DMS114 treated with DMSO at 0.1 percent for 48 hours (cell line): ENCODE measurements at regions not wholly inside any gene's neighbourhood (a gene's known extent, or its start where the extent isn't known, plus 50 kb on each side); places are given as distances from the start of the nearest gene placed in this dataset.

ENCODE experiments used
- DNase-seq: peaks from one replicate; lab custom pipeline; 2025; ENCODE audit not compliant: unreplicated experiment; lab: John Stamatoyannopoulos, UW

DNA sequence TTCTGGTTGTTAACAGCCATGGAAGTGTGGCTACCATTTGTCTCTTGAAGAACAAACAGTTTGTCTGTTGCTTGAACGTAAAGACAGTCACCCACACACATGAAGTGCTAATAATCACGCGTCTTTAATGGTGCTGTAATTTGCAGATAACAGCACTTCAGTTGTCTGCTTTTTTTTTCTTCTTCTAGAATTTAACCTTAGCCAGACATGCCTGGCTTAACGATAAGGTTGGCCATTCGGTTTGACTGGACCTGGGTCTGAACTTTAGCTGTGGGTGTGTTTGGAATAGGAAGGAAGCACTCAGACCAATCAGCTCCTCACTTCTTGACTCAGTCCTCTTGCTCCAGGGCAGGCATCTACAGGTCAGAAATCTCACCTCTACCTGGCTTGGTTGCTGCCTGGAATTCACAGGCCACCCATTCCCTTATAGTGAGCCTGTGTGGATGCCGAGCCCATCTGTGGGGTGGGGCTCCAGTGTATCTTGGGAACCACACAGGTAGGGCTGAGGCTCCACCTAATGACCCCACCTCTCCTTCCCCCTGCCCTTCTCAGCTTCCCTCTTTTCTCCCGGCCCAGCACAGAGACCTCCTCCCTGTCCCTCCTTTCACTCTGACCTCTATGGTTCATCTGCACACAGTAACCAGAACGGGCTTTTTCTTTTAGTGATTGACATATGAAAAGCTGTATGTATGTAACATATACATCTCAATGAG lies 246.4 kb upstream of the PWP1 start:
- DNase-seq = no peak

DNA sequence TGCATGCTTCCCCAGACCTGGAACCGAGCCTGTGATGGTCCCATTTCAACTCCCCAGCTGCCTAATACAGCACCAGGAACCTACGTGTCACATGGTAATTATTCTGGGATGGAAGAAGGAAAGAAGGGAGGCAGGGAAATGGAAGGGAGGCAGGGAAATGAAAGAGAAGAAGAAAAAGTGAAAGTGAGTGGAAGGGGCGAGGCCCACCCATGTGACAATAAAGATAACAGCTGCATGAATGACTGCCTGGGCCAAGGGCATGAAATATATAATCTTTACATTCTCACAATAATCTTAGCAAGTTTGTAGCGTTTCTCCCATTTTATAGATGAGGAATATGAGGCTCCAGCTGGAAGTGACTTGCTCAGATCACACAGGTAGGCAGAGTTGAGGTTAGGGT lies 245.0 kb upstream of the PWP1 start:
- no peak for DNase-seq

DNA sequence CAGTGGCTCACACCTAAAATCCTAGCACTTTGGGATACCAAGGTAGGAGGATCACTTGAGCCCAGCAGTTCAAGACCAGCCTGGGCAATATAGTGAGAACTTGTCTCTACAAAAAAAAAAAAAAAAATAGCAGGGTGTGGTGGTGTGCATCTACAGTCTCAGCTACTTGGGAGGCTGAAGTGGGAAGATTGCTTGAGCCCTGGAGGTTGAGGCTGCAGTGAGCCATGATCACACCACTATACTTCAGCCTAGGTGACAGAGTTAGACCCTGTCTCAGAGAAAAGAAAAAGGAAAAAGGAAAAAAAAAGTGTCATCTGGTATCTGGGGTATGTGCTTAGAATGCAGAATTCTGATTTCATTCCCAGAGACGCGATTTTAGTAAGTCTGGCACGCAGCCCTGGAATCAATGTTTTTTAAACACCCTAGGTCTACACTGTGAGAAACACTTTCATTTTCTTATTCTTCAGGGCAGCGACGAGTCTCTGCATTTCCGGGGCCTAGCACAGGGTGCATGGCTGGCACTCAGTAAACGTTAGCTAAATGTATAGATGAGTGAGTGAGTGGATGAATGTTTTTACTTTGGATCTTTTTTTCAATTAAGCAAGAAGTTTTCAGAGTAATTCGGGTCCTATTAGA lies 243.8 kb upstream of the PWP1 start:
- DNase-seq = no peak

DNA sequence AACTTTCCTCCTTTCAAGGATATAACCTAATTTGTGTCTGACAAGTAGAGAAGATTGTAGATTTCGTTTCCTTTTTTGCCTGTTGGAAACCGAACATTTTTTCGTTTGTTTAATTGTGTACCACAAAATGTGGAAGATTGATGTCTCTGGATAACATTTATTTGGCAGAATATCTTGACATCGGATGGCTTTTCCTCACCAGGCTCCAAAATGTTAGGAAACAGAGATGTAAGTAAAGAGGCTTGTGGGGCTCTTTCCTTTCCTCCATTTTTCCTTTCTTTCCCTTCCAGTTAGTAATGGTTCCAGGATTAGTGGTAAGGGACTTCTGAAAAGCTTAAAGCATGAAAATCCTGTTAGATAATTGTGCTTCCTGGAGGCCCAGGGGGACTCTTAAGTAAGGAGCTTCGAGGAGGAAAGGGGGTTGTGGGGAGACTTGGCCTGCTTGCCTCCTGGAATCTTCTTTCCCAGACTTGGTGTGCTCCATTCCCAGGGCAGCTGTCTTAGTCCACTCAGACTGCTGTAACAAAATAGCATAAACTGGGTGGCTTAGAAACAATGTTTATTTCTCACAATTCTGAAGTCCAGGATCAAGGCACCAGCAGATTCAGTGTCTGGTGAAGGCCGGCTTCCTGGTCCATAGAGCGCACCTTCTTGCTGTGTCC lies 243.1 kb upstream of the PWP1 start:
- no peak for DNase-seq

DNA sequence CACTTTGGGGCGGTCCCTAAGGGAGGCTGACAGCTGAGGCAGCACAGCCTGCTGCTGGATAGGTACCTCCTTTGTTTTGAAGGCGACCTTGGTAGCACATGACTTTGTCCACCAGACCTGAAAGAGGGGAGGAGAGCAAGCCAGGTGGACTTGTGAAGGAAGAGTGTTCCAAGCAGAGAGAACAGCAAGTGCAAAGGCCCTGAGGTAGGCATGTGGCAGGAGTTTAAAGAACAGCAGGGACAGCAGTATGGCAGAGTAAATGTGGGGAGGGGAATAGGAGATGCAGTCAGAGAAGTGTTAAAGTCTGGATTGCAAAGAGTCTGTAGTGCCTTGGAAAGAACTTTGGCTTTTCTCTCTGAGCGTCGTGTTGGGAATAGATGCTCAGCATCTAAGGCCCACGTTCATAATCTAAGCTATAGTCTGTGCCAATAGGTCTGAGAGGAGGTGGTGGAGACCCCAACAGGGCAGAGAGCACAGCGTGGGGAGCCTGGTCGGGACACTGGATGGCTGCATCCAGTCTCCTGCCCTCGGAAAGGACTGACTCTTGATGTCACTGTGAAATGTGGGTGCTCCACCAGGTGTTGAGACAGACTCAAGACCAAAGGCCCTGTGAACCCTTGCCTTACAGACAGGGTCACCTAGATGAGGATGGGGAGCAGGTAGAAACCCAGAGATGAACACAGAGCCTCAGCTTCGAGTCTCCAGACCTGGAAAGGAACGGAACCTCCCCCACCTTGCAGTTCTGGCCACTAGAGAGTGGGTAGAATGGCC lies 242.1 kb upstream of the PWP1 start:
- DNase-seq = no peak

DNA sequence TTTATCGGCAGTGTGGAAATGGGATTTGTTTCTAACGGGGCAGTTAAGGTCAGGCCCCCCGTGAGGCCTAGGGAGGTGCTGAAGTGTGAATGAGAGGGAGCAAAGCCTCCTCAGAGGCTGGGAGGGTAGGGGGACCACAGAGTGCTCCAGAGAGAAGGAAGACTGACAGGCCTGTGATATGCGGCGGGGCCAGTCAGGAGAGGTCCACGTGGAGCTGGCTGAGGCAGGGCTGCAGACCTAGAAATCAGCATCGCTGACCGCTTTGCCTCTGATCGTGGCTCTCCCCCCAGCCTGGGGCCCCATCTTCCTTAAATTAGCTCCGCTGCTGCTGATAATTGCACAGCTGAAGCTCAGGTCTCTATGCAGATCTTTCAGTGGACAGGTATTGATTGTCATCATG lies 240.8 kb upstream of the PWP1 start:
- no peak for DNase-seq

DNA sequence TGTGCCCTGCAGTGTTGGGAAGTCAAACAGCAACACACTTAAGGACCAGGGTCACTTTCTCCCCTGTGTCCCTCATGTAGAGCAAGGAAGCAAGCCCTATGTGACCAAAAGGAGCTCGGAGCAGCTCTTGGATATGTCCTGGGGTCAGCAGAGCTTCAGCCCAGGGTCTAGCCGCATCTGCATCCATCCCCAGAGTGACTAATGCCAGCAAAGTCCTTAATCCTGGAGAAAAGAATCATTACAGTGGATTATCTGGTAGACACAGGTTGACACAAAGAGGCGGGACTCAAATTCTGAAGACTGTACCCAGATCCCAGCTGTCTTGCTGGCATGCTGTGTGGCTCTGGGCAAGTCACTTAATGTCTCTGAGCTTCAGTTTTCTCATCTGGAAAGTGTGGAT lies 239.1 kb upstream of the PWP1 start:
- no peak for DNase-seq

DNA sequence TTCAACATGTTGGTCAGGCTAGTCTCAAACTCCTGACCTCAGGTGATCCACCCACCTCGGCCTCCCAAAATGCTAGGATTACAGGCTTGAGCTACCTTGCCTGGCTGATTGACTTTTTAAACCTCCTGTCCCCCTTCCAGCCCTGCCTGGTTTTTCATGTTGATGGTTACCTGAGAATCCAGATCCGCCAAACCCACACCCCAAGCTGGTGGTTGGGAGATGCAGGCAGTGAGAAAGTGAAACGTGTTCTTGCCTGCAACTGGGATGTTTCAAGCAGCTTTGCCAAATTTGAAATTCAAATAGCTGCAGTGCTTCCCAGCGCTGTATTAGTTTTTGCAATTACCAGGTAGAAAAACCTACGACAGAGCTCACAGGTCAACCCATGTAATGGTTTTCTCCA lies 238.3 kb upstream of the PWP1 start:
- DNase-seq = no peak

DNA sequence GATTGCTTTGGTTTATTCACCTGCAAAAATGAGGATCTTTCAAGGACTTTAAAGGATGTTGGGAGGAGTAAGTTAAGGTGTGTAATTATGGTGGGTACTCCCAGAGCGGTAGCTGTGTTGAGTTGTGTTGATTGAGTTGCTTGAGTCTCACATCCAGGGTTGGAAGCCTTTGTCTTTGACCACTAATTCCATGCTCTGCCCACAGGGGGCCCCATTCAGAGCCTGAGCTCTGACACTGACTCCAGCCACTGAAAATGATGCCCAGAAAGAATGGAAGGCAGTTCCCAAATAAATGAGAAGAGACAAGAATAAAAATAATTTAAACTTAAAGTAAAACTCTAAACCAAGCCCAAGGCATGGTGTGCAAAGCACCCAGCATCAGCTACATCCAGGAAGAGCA lies 237.4 kb upstream of the PWP1 start:
- DNase-seq = no peak

DNA sequence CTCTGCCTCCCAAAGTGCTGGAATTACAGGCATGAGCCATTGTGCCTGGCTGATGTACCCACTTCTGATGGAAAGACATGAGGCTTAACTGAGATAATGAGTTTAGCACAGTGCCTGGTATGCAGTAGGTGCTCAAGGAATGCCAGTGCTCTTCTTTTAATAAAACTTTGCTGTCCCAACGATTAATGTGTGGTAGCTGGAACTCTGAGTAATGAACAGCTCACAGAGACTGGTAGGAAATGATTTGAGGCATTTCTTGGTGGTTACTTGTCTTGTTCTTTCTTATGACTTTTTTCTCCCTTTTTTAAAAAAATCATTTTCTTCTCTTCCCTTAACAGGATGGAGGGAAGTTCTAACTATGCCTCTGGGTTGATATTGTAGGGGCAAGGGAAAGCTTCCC lies 235.7 kb upstream of the PWP1 start:
- no peak for DNase-seq

DNA sequence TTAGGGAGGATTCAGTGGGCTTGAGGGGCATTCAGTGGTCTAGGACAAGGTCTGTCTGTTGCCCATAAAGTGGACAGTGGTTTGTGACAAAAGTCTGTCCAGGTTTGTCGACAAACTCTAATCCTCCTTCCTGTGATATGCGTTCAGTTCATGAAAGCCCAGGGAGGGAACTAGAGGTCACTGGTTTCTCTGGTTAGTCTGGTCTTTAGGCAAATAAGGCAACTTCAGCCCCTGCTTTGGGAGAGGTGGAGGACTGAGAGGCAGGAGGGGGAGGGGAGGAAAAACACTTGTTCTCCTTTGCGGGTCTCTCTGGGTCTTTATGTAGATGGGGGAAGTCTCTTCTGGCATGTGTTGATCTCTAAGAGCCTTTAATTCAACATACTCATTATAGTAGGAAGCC lies 235.1 kb upstream of the PWP1 start:
- no peak for DNase-seq

DNA sequence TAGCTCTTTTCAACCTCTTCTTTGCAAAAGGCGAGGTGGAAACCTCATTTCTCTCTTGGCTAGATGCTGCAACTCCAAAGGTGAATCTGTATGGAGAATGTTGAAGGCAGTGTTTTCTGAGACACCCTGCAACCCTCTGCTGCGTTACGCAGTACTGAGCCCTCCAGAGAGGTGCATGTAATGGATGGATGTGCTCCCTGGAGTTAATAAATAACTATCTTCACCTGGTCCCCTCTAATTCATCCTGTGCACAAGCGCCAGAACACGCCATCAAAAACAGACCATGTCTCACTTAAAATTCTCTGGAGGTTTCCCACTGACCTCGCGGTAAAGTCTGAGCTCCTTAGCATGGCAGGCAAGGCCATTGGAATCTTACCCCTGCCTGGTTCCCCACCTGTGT lies 234.4 kb upstream of the PWP1 start:
- DNase-seq = no peak

DNA sequence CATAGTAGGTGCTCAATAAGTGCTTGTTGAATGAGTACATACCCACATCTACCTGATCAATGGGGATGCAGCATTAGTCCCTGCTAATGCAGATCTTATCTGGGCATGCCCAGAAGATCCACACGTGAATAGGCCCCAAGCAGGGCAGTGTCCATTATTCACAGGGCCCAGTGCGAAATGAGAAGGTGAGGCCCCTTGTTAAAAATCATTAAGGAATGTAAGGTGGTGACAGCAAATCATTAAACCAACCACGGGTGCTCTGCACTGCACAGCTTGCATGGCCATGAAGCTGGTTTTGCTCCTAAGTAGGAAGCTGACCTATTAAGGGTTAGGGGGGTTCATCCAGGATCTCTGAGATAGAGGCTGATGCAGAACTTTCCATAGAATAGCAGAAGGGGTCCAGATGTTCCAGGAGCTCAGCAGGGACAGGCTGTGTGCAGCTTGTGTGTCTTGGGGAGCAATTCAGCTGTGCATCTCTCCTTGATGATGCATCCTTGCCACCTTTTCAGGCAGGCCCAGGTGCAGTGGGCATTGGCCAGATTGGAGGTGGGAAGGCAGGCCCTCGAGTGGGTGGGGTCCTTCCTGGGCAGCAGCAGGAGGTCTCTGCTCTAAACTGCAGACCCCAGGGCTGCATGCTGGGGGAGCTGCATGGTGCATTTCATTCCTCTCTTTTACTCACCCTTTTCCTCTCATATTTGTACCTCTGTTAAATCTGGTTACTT lies 231.3 kb upstream of the PWP1 start:
- no peak for DNase-seq

DNA sequence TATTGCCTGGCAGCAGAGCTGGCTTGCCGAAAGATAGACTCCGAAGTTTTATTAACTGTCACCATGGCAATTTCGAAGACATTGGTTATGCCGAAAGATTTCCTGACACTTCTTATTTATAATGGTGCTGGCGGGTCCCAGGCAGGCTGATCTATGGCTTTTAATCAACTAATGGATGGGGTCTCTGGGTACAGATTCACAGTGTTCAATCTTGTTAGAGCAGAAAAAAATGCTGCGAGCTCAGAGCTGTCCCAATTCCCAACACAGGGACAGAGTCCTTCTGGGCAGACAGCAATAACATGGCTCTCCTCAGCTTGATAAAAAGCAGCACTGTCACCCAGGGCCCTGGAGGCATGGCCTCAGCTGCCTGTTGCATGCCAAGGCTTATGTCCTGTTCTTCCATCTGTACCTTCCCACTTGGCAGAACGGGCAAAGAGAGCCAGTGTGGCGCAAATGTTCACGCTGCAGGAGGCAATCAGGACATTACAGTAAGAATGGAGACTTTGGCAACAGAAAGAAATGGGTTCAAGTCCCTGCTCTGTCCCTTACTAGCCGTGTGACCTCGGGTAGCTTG lies 228.2 kb upstream of the PWP1 start:
- no peak for DNase-seq

DNA sequence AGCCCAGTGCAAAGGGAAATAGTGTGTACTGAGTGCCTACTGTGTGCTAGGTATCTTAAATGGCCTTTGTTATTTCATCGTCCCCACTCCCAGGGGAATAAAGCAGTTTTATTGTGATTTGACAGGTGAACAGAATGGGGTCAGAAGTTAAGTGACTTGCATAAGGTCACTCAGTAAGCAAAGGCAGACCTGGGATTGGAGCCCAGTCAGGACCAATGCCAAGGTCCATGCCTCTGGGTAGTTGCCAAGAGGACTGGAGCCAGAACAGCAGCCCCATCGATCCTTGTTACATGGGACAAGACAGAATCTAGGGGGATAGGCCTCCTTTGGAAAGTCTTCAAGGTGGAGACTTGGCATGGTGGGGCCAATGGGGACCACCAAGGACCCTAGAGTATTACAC lies 227.4 kb upstream of the PWP1 start:
- no peak for DNase-seq

DNA sequence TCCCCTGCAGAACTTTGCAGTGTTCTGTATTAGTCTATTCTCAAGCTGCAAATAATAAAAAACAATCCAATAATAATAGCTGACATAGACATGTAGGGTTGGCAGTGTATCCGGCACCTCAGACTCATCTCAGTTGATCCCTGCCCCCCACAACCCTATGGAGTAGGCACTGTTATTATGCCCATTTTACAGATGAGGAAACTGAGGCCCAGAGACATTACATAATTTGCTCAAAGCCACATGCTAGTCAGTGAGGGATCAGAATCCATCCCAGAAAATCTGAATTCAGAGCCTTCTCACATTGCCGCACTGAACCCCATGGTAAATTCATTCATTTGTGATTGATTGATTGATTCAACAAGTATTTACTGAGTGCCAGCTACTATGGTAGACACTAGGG lies 226.6 kb upstream of the PWP1 start:
- DNase-seq = no peak

DNA sequence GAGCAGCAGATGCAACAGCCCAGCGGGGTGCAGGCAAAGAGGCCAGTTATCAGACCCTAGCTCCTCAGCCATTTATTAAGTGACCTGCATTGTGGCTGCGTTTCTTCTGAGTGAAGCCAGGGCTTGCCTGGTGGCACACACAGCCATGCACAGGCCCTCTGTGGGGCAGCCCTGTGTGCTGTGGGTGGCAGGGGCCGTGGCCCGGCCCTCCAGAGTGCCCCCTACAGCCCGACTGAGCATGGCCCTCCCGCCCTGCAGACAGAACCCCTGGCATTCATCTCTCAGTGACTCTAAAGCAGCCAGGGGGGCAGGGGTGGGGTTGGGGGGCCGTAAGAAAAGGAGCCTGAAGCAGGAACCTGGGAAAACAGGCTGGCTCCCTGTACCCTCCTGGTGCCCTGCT lies 226.0 kb upstream of the PWP1 start:
- no peak for DNase-seq

DNA sequence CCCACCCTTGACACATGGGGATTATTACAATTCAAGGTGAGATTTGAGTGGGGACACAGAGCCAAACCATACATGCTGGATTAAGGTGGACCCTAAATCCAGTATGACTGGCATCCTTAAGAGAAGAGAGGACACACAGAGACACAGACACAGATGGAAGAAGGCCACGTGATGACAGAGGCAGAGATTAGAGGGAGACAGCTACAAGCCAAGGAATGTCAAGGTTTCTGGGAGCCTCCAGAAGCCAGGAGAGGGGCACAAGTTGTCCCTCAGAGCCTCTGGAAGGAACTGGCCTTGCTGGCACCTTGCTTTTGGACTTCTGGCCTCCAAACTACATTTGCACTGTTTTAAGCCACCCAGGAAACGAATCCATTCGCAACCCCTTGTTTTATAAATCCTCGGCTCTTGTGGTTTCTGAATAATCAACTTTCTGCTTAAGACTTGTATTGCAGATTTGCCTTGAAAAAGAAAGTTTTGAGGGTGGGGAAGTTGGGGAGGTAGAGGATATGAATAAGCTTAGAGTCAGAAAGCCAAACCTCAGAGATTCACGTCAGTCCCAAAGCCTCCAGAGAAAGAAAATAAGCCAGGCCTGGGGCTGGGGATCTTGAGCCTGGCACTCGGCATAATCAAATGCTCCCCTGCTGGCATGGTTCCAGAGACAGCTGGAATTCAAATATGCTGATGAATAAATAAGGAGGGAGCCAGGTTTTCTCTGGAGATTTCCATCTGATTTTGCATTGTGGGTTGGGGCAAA lies 224.2 kb upstream of the PWP1 start:
- DNase-seq = no peak

DNA sequence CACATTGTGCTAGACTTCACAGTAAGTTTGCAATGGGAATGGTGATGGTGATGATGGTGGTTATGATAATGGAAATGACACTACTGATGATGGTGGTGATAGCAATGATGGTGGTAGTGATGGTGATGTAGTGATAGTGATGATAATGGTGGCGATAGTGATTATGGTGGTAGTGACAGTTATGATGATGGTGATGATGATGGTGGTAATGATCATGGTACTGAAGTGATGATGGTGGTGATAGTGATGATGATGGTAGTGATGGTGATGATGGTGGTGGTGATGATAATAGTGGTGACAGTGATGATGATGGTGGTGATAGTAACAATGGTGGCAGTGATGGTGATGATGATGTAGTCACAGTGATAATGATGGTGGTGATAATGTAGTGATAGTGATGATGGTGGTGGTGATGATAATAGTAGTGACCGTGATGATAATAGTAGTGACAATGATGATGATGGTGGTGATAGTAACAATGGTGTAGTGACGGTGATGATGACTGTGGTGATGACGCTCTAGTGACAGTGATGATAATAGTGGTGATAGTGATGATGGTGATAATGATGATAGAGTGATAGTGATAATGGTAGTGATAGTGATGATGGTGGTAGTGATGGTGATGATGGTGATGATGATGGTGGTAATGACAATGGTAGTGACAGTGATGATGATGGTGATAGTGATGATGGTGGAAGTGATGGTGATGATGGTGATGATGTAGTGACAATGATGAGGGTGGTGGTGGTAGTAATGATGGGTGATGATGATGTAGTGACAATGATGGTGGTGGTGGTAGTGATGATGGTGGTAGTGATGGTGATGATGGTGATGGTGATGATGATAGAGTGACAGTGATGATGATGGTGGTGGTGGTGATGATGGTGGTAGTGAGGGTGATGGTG lies 222.9 kb upstream of the PWP1 start:
- DNase-seq = no peak
